ENCODE measurements at regions not wholly inside any gene's neighbourhood (a gene's known extent, or its start where the extent isn't known, plus 50 kb on each side); places are given as distances from the start of the nearest gene placed in this dataset.

DNA sequence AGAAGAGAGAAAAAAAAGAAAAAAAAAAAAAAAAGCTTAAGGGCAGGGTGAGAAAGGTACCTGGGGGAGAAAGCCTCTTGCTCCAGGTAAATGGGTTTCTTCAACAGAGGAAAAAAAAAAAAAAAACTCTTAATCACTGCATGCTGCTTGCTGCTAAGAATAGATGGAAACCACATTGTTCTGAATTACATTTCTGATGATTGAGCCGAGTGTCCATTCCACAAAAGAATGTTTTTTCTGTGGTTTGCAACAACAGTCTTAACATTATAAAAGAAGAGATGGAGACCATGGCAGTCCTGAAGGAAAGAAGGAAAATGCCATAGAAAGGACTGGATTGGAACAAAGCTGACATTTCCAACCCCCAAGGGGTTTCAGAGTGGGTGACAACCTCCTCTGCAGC, 1312.7 kb downstream of the SLITRK1 start:
- TF ChIP-seq, protein P1, sequence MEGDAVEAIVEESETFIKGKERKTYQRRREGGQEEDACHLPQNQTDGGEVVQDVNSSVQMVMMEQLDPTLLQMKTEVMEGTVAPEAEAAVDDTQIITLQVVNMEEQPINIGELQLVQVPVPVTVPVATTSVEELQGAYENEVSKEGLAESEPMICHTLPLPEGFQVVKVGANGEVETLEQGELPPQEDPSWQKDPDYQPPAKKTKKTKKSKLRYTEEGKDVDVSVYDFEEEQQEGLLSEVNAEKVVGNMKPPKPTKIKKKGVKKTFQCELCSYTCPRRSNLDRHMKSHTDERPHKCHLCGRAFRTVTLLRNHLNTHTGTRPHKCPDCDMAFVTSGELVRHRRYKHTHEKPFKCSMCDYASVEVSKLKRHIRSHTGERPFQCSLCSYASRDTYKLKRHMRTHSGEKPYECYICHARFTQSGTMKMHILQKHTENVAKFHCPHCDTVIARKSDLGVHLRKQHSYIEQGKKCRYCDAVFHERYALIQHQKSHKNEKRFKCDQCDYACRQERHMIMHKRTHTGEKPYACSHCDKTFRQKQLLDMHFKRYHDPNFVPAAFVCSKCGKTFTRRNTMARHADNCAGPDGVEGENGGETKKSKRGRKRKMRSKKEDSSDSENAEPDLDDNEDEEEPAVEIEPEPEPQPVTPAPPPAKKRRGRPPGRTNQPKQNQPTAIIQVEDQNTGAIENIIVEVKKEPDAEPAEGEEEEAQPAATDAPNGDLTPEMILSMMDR (conservative IDR thresholded peaks at IDR 0.05; ENCODE audit: low read depth in 2 of 2) = no peak
- TF ChIP-seq EZH2phosphoT487 (IDR thresholded peaks at IDR 0.05; ENCODE audit: unreplicated experiment) (no peak), EZH2 (IDR thresholded peaks at IDR 0.05; ENCODE audit: low read depth, unreplicated experiment) (no peak), POLR2AphosphoS5 (IDR thresholded peaks at IDR 0.05; ENCODE audit: low read depth) (no peak), JUNB (IDR thresholded peaks at IDR 0.05; ENCODE audit: unreplicated experiment) (no peak), ZNF114 (CRISPR knock-in tag; IDR thresholded peaks at IDR 0.05) (no peak), CREB1 (CRISPR knock-in tag; IDR thresholded peaks at IDR 0.05; ENCODE audit: low read depth) (no peak), STAT1 (IDR thresholded peaks at IDR 0.05; ENCODE audit: unreplicated experiment) (no peak), ZNF331 (CRISPR knock-in tag; IDR thresholded peaks at IDR 0.05; ENCODE audit: low read depth) (no peak), NANOG (IDR thresholded peaks at IDR 0.05; ENCODE audit: borderline replicate concordance) (no peak)
- TF ChIP-seq, protein P2, sequence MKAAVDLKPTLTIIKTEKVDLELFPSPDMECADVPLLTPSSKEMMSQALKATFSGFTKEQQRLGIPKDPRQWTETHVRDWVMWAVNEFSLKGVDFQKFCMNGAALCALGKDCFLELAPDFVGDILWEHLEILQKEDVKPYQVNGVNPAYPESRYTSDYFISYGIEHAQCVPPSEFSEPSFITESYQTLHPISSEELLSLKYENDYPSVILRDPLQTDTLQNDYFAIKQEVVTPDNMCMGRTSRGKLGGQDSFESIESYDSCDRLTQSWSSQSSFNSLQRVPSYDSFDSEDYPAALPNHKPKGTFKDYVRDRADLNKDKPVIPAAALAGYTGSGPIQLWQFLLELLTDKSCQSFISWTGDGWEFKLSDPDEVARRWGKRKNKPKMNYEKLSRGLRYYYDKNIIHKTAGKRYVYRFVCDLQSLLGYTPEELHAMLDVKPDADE (IDR thresholded peaks at IDR 0.05) = no peak
- TF ChIP-seq, protein P3, sequence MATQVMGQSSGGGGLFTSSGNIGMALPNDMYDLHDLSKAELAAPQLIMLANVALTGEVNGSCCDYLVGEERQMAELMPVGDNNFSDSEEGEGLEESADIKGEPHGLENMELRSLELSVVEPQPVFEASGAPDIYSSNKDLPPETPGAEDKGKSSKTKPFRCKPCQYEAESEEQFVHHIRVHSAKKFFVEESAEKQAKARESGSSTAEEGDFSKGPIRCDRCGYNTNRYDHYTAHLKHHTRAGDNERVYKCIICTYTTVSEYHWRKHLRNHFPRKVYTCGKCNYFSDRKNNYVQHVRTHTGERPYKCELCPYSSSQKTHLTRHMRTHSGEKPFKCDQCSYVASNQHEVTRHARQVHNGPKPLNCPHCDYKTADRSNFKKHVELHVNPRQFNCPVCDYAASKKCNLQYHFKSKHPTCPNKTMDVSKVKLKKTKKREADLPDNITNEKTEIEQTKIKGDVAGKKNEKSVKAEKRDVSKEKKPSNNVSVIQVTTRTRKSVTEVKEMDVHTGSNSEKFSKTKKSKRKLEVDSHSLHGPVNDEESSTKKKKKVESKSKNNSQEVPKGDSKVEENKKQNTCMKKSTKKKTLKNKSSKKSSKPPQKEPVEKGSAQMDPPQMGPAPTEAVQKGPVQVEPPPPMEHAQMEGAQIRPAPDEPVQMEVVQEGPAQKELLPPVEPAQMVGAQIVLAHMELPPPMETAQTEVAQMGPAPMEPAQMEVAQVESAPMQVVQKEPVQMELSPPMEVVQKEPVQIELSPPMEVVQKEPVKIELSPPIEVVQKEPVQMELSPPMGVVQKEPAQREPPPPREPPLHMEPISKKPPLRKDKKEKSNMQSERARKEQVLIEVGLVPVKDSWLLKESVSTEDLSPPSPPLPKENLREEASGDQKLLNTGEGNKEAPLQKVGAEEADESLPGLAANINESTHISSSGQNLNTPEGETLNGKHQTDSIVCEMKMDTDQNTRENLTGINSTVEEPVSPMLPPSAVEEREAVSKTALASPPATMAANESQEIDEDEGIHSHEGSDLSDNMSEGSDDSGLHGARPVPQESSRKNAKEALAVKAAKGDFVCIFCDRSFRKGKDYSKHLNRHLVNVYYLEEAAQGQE (IDR thresholded peaks at IDR 0.05; ENCODE audit: unreplicated experiment) = no peak
- TF ChIP-seq, protein P4, sequence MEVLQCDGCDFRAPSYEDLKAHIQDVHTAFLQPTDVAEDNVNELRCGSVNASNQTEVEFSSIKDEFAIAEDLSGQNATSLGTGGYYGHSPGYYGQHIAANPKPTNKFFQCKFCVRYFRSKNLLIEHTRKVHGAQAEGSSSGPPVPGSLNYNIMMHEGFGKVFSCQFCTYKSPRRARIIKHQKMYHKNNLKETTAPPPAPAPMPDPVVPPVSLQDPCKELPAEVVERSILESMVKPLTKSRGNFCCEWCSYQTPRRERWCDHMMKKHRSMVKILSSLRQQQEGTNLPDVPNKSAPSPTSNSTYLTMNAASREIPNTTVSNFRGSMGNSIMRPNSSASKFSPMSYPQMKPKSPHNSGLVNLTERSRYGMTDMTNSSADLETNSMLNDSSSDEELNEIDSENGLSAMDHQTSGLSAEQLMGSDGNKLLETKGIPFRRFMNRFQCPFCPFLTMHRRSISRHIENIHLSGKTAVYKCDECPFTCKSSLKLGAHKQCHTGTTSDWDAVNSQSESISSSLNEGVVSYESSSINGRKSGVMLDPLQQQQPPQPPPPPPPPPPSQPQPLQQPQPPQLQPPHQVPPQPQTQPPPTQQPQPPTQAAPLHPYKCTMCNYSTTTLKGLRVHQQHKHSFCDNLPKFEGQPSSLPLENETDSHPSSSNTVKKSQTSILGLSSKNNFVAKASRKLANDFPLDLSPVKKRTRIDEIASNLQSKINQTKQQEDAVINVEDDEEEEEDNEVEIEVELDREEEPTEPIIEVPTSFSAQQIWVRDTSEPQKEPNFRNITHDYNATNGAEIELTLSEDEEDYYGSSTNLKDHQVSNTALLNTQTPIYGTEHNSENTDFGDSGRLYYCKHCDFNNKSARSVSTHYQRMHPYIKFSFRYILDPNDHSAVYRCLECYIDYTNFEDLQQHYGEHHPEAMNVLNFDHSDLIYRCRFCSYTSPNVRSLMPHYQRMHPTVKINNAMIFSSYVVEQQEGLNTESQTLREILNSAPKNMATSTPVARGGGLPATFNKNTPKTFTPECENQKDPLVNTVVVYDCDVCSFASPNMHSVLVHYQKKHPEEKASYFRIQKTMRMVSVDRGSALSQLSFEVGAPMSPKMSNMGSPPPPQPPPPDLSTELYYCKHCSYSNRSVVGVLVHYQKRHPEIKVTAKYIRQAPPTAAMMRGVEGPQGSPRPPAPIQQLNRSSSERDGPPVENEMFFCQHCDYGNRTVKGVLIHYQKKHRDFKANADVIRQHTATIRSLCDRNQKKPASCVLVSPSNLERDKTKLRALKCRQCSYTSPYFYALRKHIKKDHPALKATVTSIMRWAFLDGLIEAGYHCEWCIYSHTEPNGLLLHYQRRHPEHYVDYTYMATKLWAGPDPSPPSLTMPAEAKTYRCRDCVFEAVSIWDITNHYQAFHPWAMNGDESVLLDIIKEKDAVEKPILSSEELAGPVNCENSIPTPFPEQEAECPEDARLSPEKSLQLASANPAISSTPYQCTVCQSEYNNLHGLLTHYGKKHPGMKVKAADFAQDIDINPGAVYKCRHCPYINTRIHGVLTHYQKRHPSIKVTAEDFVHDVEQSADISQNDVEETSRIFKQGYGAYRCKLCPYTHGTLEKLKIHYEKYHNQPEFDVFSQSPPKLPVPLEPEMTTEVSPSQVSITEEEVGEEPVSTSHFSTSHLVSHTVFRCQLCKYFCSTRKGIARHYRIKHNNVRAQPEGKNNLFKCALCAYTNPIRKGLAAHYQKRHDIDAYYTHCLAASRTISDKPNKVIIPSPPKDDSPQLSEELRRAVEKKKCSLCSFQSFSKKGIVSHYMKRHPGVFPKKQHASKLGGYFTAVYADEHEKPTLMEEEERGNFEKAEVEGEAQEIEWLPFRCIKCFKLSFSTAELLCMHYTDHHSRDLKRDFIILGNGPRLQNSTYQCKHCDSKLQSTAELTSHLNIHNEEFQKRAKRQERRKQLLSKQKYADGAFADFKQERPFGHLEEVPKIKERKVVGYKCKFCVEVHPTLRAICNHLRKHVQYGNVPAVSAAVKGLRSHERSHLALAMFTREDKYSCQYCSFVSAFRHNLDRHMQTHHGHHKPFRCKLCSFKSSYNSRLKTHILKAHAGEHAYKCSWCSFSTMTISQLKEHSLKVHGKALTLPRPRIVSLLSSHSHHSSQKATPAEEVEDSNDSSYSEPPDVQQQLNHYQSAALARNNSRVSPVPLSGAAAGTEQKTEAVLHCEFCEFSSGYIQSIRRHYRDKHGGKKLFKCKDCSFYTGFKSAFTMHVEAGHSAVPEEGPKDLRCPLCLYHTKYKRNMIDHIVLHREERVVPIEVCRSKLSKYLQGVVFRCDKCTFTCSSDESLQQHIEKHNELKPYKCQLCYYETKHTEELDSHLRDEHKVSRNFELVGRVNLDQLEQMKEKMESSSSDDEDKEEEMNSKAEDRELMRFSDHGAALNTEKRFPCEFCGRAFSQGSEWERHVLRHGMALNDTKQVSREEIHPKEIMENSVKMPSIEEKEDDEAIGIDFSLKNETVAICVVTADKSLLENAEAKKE (CRISPR knock-in tag; IDR thresholded peaks at IDR 0.05) = no peak
